Prostate gland (tissue), 2 donors: ENCODE measurements at regions not wholly inside any gene's neighbourhood (a gene's known extent, or its start where the extent isn't known, plus 50 kb on each side); places are given as distances from the start of the nearest gene placed in this dataset.

Source experiments
- CTCF ChIP-seq, 4 experiments: fragments of 200-600 bp in 2 of 4; fragments of 450-650 bp in 2 of 4; sonication (generic) in 2 of 4; IDR thresholded peaks; 1 replicate in 3 of 4; 2 replicates in 1 of 4; pipeline ENCODE4 v1.5.1; 2016 to 2019; ENCODE audit warnings: antibody characterized with exemption in 4 of 4, mild to moderate bottlenecking in 2 of 4, moderate library complexity in 2 of 4
- POLR2A ChIP-seq: fragments of 450-650 bp; IDR thresholded peaks from one replicate; pipeline ENCODE4 v1.6.1; 2016; ENCODE audit warnings: antibody characterized with exemption, mild to moderate bottlenecking
- POLR2AphosphoS5 ChIP-seq: sonication (generic); formaldehyde crosslinking; IDR thresholded peaks from one replicate; pipeline ENCODE4 v1.6.1; 2017; ENCODE audit warnings: antibody characterized with exemption

GRCh38 chr1:60213253-60213652 lies 139.7 kb upstream of the C1orf87 start:
- TF ChIP-seq POLR2AphosphoS5: no peak
- TF ChIP-seq POLR2A: no peak
- TF ChIP-seq CTCF (IDR thresholded peaks at IDR 0.05): no peak
